ENCODE measurements at regions not wholly inside any gene's neighbourhood (a gene's known extent, or its start where the extent isn't known, plus 50 kb on each side); places are given as distances from the start of the nearest gene placed in this dataset.

DNA sequence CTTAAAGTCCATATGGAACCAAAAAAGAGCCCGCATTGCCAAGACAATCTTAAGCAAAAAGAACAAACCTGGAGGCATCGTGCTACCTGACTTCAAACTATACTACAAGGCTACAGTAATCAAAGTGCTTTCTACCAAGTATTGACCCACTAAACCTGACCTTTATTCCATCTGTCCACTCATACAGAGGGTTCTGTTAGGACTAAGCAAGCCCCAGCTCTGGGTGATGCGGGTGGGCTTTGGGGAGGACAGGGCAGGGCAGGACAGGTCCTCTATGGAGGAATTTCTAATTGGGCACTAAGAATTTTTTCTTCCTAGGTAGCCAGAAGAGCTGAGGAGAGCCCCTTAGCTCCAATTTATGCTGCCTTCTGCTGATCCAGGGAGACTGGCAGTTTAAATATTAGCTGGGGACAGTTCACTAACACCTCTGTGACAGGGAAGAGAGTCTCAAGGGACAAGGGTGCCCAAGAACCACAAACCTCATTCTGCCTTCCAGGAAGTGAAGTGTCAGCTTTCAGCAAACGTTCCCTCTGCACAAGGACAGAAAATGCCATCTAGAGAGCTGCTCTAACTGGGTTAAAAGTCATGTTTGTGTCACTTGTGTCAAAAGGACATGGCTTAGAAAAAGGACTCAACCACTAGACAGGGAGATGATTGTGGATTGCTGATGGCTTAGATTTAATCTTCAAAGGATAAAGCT is 143.2 kb downstream of the KIT start:
- ATAC-seq (no peak), DNase-seq (ENCODE audit: low read depth, low spot score) (no peak)
- H3K4me3 ChIP-seq (ENCODE audit: low read depth in 2 of 2, low read length in 2 of 2) = no peak overlapping the region
- BruUV-seq (replicated peaks) = no TSS peak
- CTCF ChIA-PET = no interaction called here
- no peak overlapping the region for H3K27ac ChIP-seq (ENCODE audit: low read length)
- POLR2A ChIA-PET = no interaction called here
- no peaks in the 10 kb centered on the region for H3K9me3 ChIP-seq (ENCODE audit: control insufficient read depth, insufficient read depth, low read depth, low read length)
- intact Hi-C loops (cut with micrococcal nuclease; ENCODE audit: unreplicated experiment) = no loop called here
- no peaks in the 10 kb centered on the region for H3K4me1 ChIP-seq (ENCODE audit: control insufficient read depth, insufficient read depth, low read length)
- in situ Hi-C loops (cut with HindIII; ENCODE audit: low pct_unique_long_range_greater_than_20kb, low sequenced_read_pairs) = no loop called here
- TF ChIP-seq SIN3A (IDR thresholded peaks at IDR 0.05; ENCODE audit: borderline replicate concordance, insufficient read depth, low read depth, low read length) (no peak), POLR2AphosphoS5 (IDR thresholded peaks at IDR 0.05; ENCODE audit: low read depth, low read length) (no peak), TCF7L2 (IDR thresholded peaks at IDR 0.05; ENCODE audit: low read depth, low read length) (no peak)
- TF ChIP-seq, protein P1, sequence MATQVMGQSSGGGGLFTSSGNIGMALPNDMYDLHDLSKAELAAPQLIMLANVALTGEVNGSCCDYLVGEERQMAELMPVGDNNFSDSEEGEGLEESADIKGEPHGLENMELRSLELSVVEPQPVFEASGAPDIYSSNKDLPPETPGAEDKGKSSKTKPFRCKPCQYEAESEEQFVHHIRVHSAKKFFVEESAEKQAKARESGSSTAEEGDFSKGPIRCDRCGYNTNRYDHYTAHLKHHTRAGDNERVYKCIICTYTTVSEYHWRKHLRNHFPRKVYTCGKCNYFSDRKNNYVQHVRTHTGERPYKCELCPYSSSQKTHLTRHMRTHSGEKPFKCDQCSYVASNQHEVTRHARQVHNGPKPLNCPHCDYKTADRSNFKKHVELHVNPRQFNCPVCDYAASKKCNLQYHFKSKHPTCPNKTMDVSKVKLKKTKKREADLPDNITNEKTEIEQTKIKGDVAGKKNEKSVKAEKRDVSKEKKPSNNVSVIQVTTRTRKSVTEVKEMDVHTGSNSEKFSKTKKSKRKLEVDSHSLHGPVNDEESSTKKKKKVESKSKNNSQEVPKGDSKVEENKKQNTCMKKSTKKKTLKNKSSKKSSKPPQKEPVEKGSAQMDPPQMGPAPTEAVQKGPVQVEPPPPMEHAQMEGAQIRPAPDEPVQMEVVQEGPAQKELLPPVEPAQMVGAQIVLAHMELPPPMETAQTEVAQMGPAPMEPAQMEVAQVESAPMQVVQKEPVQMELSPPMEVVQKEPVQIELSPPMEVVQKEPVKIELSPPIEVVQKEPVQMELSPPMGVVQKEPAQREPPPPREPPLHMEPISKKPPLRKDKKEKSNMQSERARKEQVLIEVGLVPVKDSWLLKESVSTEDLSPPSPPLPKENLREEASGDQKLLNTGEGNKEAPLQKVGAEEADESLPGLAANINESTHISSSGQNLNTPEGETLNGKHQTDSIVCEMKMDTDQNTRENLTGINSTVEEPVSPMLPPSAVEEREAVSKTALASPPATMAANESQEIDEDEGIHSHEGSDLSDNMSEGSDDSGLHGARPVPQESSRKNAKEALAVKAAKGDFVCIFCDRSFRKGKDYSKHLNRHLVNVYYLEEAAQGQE (IDR thresholded peaks at IDR 0.05; ENCODE audit: insufficient read depth in 1 of 2, low read depth in 2 of 2, low read length in 1 of 2) = no peak
- TF ChIP-seq, protein P2, sequence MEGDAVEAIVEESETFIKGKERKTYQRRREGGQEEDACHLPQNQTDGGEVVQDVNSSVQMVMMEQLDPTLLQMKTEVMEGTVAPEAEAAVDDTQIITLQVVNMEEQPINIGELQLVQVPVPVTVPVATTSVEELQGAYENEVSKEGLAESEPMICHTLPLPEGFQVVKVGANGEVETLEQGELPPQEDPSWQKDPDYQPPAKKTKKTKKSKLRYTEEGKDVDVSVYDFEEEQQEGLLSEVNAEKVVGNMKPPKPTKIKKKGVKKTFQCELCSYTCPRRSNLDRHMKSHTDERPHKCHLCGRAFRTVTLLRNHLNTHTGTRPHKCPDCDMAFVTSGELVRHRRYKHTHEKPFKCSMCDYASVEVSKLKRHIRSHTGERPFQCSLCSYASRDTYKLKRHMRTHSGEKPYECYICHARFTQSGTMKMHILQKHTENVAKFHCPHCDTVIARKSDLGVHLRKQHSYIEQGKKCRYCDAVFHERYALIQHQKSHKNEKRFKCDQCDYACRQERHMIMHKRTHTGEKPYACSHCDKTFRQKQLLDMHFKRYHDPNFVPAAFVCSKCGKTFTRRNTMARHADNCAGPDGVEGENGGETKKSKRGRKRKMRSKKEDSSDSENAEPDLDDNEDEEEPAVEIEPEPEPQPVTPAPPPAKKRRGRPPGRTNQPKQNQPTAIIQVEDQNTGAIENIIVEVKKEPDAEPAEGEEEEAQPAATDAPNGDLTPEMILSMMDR (IDR thresholded peaks at IDR 0.05) = no peak
- H3K27me3 ChIP-seq (ENCODE audit: control insufficient read depth, insufficient read depth, low read length) = no peaks in the 10 kb centered on the region
- no peaks in the 10 kb centered on the region for H3K36me3 ChIP-seq (ENCODE audit: control insufficient read depth, insufficient read depth, low read length)

GRCh38 chr4:54794579-54794978 is 136.8 kb downstream of the KIT start:
- intact Hi-C loops (cut with micrococcal nuclease; ENCODE audit: unreplicated experiment) = no loop called here
- in situ Hi-C loops (cut with HindIII; ENCODE audit: low pct_unique_long_range_greater_than_20kb, low sequenced_read_pairs) = no loop called here
- no TSS peak for BruUV-seq (replicated peaks)
- TF ChIP-seq, protein P1 (IDR thresholded peaks at IDR 0.05; ENCODE audit: insufficient read depth in 1 of 2, low read depth in 2 of 2, low read length in 1 of 2) = no peak
- TF ChIP-seq, protein P2 (IDR thresholded peaks at IDR 0.05) = no peak
- H3K4me3 ChIP-seq (ENCODE audit: low read depth in 2 of 2, low read length in 2 of 2) = no peak overlapping the region
- no peak for DNase-seq (ENCODE audit: low read depth, low spot score)
- no peak for ATAC-seq
- no peaks in the 10 kb centered on the region for H3K36me3 ChIP-seq (ENCODE audit: control insufficient read depth, insufficient read depth, low read length)
- CTCF ChIA-PET = no interaction called here
- H3K27ac ChIP-seq (ENCODE audit: low read length) = no peak overlapping the region
- POLR2A ChIA-PET = no interaction called here
- H3K27me3 ChIP-seq (ENCODE audit: control insufficient read depth, insufficient read depth, low read length) = no peaks in the 10 kb centered on the region
- no peaks in the 10 kb centered on the region for H3K4me1 ChIP-seq (ENCODE audit: control insufficient read depth, insufficient read depth, low read length)
- no peaks in the 10 kb centered on the region for H3K9me3 ChIP-seq (ENCODE audit: control insufficient read depth, insufficient read depth, low read depth, low read length)

Data from Panc1 (cell line).